WTC11 (cell line): ENCODE measurements at regions not wholly inside any gene's neighbourhood (a gene's known extent, or its start where the extent isn't known, plus 50 kb on each side); places are given as distances from the start of the nearest gene placed in this dataset.

ENCODE experiments used
- ATAC-seq: fragments of 200-7000 bp; cut with Tn5 transposase; 2 replicates; pipeline ENCODE4 v1.10.0; 2021; ENCODE audit warnings: mild to moderate bottlenecking, moderate library complexity
- CTCF ChIA-PET: fragments of 300-600 bp; sonication (Branson Sonifier 250); formaldehyde crosslinking; loops from one replicate; lab custom pipeline; 2021; ENCODE audit warnings: antibody characterized with exemption; lab: Charles Lee
- POLR2A ChIA-PET: fragments of 350-600 bp; sonication (Branson Sonifier 250); formaldehyde crosslinking; loops from one replicate; lab custom pipeline; 2021; ENCODE audit warnings: antibody characterized with exemption; lab: Charles Lee
- DNase-seq: peaks from one replicate; pipeline ENCODE4 v3.0.0; 2021; ENCODE audit warnings: low spot score
- H3K27ac Mint-ChIP-seq: 2 replicates; pipeline ENCODE4 v1.8.0; 2021; ENCODE audit warnings: mixed read lengths
- H3K27me3 Mint-ChIP-seq: 2 replicates; pipeline ENCODE4 v1.8.0; 2021; ENCODE audit warnings: low read depth, mild to moderate bottlenecking, moderate library complexity, mixed read lengths
- H3K36me3 Mint-ChIP-seq: 2 replicates; pipeline ENCODE4 v1.8.0; 2021; ENCODE audit warnings: mixed read lengths
- H3K4me1 Mint-ChIP-seq: 2 replicates; pipeline ENCODE4 v1.8.0; 2022; ENCODE audit warnings: mixed read lengths
- H3K4me3 Mint-ChIP-seq: 2 replicates; pipeline ENCODE4 v1.8.0; 2021; ENCODE audit warnings: mild to moderate bottlenecking, moderate library complexity, mixed read lengths
- H3K9me3 Mint-ChIP-seq: 2 replicates; pipeline ENCODE4 v1.8.0; 2021; ENCODE audit warnings: mixed read lengths
- CREB1 ChIP-seq: sonication (generic); formaldehyde crosslinking; IDR thresholded peaks from 2 replicates; pipeline ENCODE4 v1.8.0; 2023; ENCODE audit warnings: mild to moderate bottlenecking, missing genetic modification reagents
- CREM ChIP-seq: sonication (generic); formaldehyde crosslinking; IDR thresholded peaks from 2 replicates; pipeline ENCODE4 v1.8.1; 2022; ENCODE audit warnings: mild to moderate bottlenecking, missing genetic modification reagents, moderate library complexity
- ELF4 ChIP-seq: sonication (generic); formaldehyde crosslinking; IDR thresholded peaks from 2 replicates; pipeline ENCODE4 v1.8.1; 2022; ENCODE audit warnings: low read depth, mild to moderate bottlenecking, moderate library complexity, missing genetic modification reagents
- FOXJ3 ChIP-seq: sonication (generic); formaldehyde crosslinking; IDR thresholded peaks from 2 replicates; pipeline ENCODE4 v1.9.0; 2021; ENCODE audit warnings: missing genetic modification reagents, mild to moderate bottlenecking, borderline replicate concordance
- FOXK1 ChIP-seq: sonication (generic); formaldehyde crosslinking; IDR thresholded peaks from 2 replicates; pipeline ENCODE4 v1.8.0; 2022; ENCODE audit warnings: mild to moderate bottlenecking, moderate library complexity, missing genetic modification reagents
- GABPB1 ChIP-seq: sonication (generic); formaldehyde crosslinking; IDR thresholded peaks from 2 replicates; pipeline ENCODE4 v1.8.1; 2023; ENCODE audit warnings: mild to moderate bottlenecking, missing genetic modification reagents
- IRF2 ChIP-seq: sonication (generic); formaldehyde crosslinking; IDR thresholded peaks from 2 replicates; pipeline ENCODE4 v1.8.0; 2022; ENCODE audit warnings: low read depth, missing genetic modification reagents, borderline replicate concordance
- MYBL2 ChIP-seq: sonication (generic); formaldehyde crosslinking; IDR thresholded peaks from 2 replicates; pipeline ENCODE4 v1.8.1; 2023; ENCODE audit warnings: mild to moderate bottlenecking, moderate library complexity, missing genetic modification reagents
- NFATC4 ChIP-seq: fragments of 250-450 bp; sonication (Bioruptor Pico); IDR thresholded peaks from 2 replicates; pipeline ENCODE4 v1.9.0; 2021; ENCODE audit warnings: mild to moderate bottlenecking
- NFYB ChIP-seq: sonication (generic); formaldehyde crosslinking; conservative IDR thresholded peaks from 2 replicates; pipeline ENCODE4 v1.8.0; 2022; ENCODE audit warnings: low read depth, missing genetic modification reagents
- NR1H2 ChIP-seq: sonication (generic); formaldehyde crosslinking; IDR thresholded peaks from 2 replicates; pipeline ENCODE4 v1.9.0; 2021; ENCODE audit warnings: mild to moderate bottlenecking, moderate library complexity, missing genetic modification reagents
- RORB ChIP-seq: fragments of 250-450 bp; sonication (Bioruptor Pico); IDR thresholded peaks from 2 replicates; pipeline ENCODE4 v1.9.0; 2021; ENCODE audit warnings: mild to moderate bottlenecking
- TCF7 ChIP-seq: sonication (generic); formaldehyde crosslinking; IDR thresholded peaks from 2 replicates; pipeline ENCODE4 v1.8.0; 2022; ENCODE audit warnings: mild to moderate bottlenecking, low read depth, missing genetic modification reagents, moderate library complexity
- ZNF121 ChIP-seq: sonication (generic); formaldehyde crosslinking; IDR thresholded peaks from 2 replicates; pipeline ENCODE4 v1.8.0; 2023; ENCODE audit warnings: missing genetic modification reagents
- ZNF219 ChIP-seq: sonication (generic); formaldehyde crosslinking; IDR thresholded peaks from 2 replicates; pipeline ENCODE4 v1.8.0; 2023; ENCODE audit warnings: missing genetic modification reagents, mild to moderate bottlenecking, borderline replicate concordance
- ZNF317 ChIP-seq: sonication (generic); formaldehyde crosslinking; IDR thresholded peaks from 2 replicates; pipeline ENCODE4 v1.8.1; 2023; ENCODE audit warnings: low read depth, mild to moderate bottlenecking, moderate library complexity, missing genetic modification reagents, borderline replicate concordance
- ZNF396 ChIP-seq: fragments of 250-450 bp; sonication (Bioruptor Pico); IDR thresholded peaks from 2 replicates; pipeline ENCODE4 v1.8.0; 2021; ENCODE audit warnings: mild to moderate bottlenecking, moderate library complexity, borderline replicate concordance
- ZNF671 ChIP-seq: fragments of 250-450 bp; sonication (Bioruptor Pico); IDR thresholded peaks from 2 replicates; pipeline ENCODE4 v1.8.0; 2021; ENCODE audit warnings: mild to moderate bottlenecking
- TF ChIP-seq, protein P1 (sequence below): sonication (generic); formaldehyde crosslinking; IDR thresholded peaks from 2 replicates; pipeline ENCODE4 v1.8.0; 2022; ENCODE audit warnings: mild to moderate bottlenecking, missing genetic modification reagents
- TF ChIP-seq, protein P2 (sequence below): sonication (generic); formaldehyde crosslinking; IDR thresholded peaks from 2 replicates; pipeline ENCODE4 v1.8.1; 2023; ENCODE audit warnings: mild to moderate bottlenecking, missing genetic modification reagents
- TF ChIP-seq, protein P3 (sequence below): fragments of 250-450 bp; sonication (Bioruptor Pico); IDR thresholded peaks from 2 replicates; pipeline ENCODE4 v2.1.2; 2022; ENCODE audit warnings: mild to moderate bottlenecking, moderate library complexity
- TF ChIP-seq, protein P4 (sequence below): sonication (generic); formaldehyde crosslinking; conservative IDR thresholded peaks from 2 replicates; pipeline ENCODE4 v1.8.1; 2023; ENCODE audit warnings: mild to moderate bottlenecking, low read depth, missing genetic modification reagents, moderate library complexity
- TF ChIP-seq, protein P5 (sequence below): sonication (generic); formaldehyde crosslinking; IDR thresholded peaks from 2 replicates; pipeline ENCODE4 v1.8.1; 2022; ENCODE audit warnings: missing genetic modification reagents, borderline replicate concordance
- TF ChIP-seq, protein P6 (sequence below): fragments of 250-450 bp; sonication (Bioruptor Pico); IDR thresholded peaks from 2 replicates; pipeline ENCODE4 v1.8.0; 2021; ENCODE audit warnings: mild to moderate bottlenecking

DNA sequence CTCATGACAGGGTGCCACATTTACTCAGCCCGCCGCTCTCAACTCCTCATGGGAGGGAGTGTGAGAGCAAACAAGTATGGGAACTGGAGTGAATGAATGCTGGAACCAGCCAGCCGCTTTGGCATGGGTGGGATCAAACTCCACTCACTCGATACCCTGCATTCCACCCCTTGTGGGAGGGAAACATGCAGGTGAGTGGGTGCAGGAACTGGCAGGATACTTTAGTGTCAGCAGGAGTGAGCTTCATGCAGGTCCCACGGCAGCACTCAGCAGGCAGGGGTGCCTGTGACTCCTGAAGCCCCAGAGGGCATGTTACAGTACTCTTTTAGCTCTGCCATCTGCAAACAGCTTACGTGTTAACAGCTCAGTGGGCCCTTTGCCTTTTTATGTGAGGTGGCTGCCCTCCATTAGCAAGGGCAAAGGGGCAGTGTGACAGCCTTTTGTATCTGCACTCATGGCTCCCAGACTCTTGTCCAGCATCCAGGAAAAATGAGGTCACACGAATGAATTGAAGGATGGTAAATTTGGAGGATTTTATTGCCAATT is 433.2 kb upstream of the NMUR2 start:
- Mint-ChIP-seq H3K4me3 (no peak overlapping the region), H3K4me1 (peaks cover 2% of the 10 kb centered on the region), H3K9me3 (no peaks in the 10 kb centered on the region), H3K36me3 (no peaks in the 10 kb centered on the region), H3K27me3 (no peaks in the 10 kb centered on the region), H3K27ac (no peak overlapping the region)
- CTCF ChIA-PET = no interaction called here
- no peak for DNase-seq
- TF ChIP-seq IRF2 (CRISPR knock-in tag) = no peak
- no peak for TF ChIP-seq ZNF317 (CRISPR knock-in tag)
- TF ChIP-seq, protein P1, sequence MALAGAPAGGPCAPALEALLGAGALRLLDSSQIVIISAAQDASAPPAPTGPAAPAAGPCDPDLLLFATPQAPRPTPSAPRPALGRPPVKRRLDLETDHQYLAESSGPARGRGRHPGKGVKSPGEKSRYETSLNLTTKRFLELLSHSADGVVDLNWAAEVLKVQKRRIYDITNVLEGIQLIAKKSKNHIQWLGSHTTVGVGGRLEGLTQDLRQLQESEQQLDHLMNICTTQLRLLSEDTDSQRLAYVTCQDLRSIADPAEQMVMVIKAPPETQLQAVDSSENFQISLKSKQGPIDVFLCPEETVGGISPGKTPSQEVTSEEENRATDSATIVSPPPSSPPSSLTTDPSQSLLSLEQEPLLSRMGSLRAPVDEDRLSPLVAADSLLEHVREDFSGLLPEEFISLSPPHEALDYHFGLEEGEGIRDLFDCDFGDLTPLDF (CRISPR knock-in tag) = no peak
- TF ChIP-seq MYBL2 (CRISPR knock-in tag) = no peak
- ATAC-seq = no peak
- POLR2A ChIA-PET = no interaction called here

DNA sequence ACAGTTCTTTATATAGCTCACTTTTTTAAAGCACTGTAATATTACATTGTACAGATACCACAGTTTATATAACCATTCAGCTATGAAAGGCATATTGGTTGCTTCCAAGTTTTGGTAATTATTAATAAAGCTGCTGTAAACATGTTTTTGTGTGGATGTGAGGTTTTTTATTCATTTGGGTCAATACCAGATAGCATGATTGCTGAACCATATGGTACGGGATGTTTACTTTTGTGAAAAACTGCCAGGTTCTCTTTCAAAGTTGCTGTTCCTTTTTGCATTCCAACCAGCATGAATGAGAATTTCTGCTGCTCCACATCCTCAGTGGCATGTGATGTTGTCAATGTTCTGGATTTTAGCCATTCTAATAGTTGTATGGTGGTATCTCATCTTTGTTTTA is 439.6 kb upstream of the NMUR2 start:
- no peaks in the 10 kb centered on the region for H3K36me3 Mint-ChIP-seq
- DNase-seq (no peak), ATAC-seq (no peak)
- POLR2A ChIA-PET = no interaction called here
- no peaks in the 10 kb centered on the region for H3K27me3 Mint-ChIP-seq
- no peaks in the 10 kb centered on the region for H3K9me3 Mint-ChIP-seq
- TF ChIP-seq, protein P2, sequence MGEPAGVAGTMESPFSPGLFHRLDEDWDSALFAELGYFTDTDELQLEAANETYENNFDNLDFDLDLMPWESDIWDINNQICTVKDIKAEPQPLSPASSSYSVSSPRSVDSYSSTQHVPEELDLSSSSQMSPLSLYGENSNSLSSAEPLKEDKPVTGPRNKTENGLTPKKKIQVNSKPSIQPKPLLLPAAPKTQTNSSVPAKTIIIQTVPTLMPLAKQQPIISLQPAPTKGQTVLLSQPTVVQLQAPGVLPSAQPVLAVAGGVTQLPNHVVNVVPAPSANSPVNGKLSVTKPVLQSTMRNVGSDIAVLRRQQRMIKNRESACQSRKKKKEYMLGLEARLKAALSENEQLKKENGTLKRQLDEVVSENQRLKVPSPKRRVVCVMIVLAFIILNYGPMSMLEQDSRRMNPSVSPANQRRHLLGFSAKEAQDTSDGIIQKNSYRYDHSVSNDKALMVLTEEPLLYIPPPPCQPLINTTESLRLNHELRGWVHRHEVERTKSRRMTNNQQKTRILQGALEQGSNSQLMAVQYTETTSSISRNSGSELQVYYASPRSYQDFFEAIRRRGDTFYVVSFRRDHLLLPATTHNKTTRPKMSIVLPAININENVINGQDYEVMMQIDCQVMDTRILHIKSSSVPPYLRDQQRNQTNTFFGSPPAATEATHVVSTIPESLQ = no peak
- TF ChIP-seq NFYB (no peak), FOXJ3 (CRISPR knock-in tag) (no peak), ELF4 (CRISPR knock-in tag) (no peak)
- TF ChIP-seq, all 79 proteins: peak for 0
- no peaks in the 10 kb centered on the region for H3K4me1 Mint-ChIP-seq
- H3K27ac Mint-ChIP-seq = no peak overlapping the region
- CTCF ChIA-PET = no interaction called here
- H3K4me3 Mint-ChIP-seq = no peak overlapping the region

DNA sequence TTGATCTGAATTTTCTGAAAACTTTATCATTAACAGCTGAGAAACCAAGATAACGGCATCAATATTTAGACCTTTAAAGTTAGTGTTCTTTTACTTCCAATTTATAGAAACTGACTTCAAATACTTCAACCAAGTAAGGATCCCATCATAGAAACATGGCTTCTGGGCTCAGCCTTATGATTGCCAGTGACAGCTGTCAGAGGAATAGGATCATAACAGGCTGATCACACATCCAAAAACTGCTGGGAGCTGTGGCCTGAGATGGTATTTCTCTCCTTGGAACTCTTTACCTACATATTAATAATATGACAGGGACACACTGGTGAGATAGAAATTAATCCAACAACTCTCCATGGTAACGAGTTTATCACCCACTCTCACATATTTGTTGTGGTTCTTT is 448.3 kb upstream of the NMUR2 start:
- no peaks in the 10 kb centered on the region for H3K36me3 Mint-ChIP-seq
- DNase-seq = no peak
- peaks cover 5% of the 10 kb centered on the region for H3K9me3 Mint-ChIP-seq
- peaks cover 34% of the 10 kb centered on the region for H3K4me1 Mint-ChIP-seq
- H3K27me3 Mint-ChIP-seq = no peaks in the 10 kb centered on the region; the same call in 1 of the 2 replicates
- TF ChIP-seq FOXK1 (no peak), IRF2 (CRISPR knock-in tag) (no peak), NFATC4 (CRISPR knock-in tag) (no peak), CREB1 (CRISPR knock-in tag) (no peak), GABPB1 (CRISPR knock-in tag) (no peak), ZNF396 (CRISPR knock-in tag) (no peak), ZNF219 (CRISPR knock-in tag) (no peak), ZNF671 (CRISPR knock-in tag) (no peak), ZNF121 (CRISPR knock-in tag) (no peak), TCF7 (no peak), CREM (CRISPR knock-in tag) (no peak), RORB (CRISPR knock-in tag) (no peak), NR1H2 (CRISPR knock-in tag) (no peak)
- TF ChIP-seq, protein P3, sequence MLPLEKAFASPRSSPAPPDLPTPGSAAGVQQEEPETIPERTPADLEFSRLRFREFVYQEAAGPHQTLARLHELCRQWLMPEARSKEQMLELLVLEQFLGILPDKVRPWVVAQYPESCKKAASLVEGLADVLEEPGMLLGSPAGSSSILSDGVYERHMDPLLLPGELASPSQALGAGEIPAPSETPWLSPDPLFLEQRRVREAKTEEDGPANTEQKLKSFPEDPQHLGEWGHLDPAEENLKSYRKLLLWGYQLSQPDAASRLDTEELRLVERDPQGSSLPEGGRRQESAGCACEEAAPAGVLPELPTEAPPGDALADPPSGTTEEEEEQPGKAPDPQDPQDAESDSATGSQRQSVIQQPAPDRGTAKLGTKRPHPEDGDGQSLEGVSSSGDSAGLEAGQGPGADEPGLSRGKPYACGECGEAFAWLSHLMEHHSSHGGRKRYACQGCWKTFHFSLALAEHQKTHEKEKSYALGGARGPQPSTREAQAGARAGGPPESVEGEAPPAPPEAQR (CRISPR knock-in tag) = no peak
- TF ChIP-seq, protein P4, sequence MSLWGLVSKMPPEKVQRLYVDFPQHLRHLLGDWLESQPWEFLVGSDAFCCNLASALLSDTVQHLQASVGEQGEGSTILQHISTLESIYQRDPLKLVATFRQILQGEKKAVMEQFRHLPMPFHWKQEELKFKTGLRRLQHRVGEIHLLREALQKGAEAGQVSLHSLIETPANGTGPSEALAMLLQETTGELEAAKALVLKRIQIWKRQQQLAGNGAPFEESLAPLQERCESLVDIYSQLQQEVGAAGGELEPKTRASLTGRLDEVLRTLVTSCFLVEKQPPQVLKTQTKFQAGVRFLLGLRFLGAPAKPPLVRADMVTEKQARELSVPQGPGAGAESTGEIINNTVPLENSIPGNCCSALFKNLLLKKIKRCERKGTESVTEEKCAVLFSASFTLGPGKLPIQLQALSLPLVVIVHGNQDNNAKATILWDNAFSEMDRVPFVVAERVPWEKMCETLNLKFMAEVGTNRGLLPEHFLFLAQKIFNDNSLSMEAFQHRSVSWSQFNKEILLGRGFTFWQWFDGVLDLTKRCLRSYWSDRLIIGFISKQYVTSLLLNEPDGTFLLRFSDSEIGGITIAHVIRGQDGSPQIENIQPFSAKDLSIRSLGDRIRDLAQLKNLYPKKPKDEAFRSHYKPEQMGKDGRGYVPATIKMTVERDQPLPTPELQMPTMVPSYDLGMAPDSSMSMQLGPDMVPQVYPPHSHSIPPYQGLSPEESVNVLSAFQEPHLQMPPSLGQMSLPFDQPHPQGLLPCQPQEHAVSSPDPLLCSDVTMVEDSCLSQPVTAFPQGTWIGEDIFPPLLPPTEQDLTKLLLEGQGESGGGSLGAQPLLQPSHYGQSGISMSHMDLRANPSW (CRISPR knock-in tag) = no peak
- TF ChIP-seq, protein P5, sequence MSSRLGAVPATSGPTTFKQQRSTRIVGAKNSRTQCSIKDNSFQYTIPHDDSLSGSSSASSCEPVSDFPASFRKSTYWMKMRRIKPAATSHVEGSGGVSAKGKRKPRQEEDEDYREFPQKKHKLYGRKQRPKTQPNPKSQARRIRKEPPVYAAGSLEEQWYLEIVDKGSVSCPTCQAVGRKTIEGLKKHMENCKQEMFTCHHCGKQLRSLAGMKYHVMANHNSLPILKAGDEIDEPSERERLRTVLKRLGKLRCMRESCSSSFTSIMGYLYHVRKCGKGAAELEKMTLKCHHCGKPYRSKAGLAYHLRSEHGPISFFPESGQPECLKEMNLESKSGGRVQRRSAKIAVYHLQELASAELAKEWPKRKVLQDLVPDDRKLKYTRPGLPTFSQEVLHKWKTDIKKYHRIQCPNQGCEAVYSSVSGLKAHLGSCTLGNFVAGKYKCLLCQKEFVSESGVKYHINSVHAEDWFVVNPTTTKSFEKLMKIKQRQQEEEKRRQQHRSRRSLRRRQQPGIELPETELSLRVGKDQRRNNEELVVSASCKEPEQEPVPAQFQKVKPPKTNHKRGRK (CRISPR knock-in tag) = no peak
- TF ChIP-seq, protein P6, sequence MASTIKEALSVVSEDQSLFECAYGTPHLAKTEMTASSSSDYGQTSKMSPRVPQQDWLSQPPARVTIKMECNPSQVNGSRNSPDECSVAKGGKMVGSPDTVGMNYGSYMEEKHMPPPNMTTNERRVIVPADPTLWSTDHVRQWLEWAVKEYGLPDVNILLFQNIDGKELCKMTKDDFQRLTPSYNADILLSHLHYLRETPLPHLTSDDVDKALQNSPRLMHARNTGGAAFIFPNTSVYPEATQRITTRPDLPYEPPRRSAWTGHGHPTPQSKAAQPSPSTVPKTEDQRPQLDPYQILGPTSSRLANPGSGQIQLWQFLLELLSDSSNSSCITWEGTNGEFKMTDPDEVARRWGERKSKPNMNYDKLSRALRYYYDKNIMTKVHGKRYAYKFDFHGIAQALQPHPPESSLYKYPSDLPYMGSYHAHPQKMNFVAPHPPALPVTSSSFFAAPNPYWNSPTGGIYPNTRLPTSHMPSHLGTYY (CRISPR knock-in tag) = no peak
- no peak for ATAC-seq
- H3K27ac Mint-ChIP-seq = no peak overlapping the region
- H3K4me3 Mint-ChIP-seq = no peak overlapping the region
- POLR2A ChIA-PET = no interaction called here
- CTCF ChIA-PET = no interaction called here
